Islet precursor cell (in vitro differentiated cells): ENCODE measurements at regions not wholly inside any gene's neighbourhood (a gene's known extent, or its start where the extent isn't known, plus 50 kb on each side); places are given as distances from the start of the nearest gene placed in this dataset.
A peak's percentile ranks its signal among the peaks of the same experiment; 100 is the strongest.
"Not testable (repeated sequence)": the region's sequence is repeated elsewhere in the genome, so short reads cannot be mapped to it uniquely, and the experiment has no call there.

Experiments used
- DNase-seq: peaks from one replicate; pipeline ENCODE4 v3.0.0-alpha.2; 2018

DNA sequence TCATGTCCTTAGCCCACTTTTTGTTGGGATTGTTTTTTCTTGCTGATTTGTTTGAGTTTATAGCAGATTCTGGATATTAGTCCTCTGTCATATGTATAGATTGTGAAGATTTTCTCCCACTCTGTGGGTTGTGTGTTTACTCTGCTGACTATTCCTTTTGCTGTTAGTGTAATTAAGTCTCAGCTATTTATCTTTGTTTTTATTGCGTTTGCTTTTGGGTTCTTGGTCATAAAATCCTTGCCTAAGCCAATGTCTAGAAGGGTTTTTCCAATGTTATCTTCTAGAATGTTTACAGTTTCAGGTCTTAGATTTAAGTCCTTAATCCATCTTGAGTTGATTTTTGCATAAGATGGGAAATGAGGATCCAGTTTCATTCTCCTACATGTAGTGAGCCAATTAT, 351.2 kb upstream of the PIK3R1 start:
- not testable (repeated sequence) for DNase-seq

- DNase-seq = no peak
These were observed 357.0 kb upstream of the PIK3R1 start for GRCh38 chr5:67858471-67859031.

GRCh38 chr5:67857502-67857901, 358.1 kb upstream of the PIK3R1 start:
- DNase-seq = no peak

DNA sequence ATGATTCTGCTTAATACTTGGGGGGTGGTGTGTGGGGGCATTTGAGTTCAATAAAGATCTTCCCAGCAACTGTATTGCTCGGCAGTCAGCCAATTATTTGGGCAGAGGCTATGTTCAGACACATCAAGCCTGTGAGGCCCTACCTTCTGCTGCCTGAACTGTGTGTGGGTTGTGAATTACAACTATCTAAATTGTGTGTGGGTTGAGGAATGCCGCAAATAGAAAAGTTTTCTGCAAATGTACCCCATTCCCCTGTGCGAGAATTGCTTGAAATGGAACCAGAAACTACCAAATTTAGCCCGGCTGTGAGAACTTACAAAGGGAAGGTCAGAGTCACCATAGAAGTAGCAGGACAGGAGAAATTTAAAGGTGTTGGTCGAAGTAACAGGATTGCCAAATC, 360.0 kb upstream of the PIK3R1 start:
- no peak for DNase-seq

DNA sequence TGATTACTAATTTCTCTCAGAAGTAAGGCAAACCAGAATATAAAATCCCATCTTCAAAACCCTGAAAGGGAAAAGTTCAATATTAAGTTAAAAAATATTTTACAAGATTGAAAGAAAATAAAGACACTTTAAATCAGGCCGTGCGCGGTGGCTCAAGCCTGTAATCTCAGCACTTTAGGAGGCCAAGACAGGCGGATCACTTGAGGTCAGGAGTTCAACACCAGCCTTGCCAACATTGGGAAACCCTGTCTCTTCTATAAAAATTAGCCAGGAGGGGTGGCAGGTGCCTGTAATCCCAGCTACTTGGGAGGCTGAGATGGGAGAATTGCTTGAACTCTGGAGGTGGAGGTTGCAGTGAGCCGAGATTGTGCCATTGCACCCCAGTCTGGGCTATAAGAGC, 364.6 kb upstream of the PIK3R1 start:
- not testable (repeated sequence) for DNase-seq

DNA sequence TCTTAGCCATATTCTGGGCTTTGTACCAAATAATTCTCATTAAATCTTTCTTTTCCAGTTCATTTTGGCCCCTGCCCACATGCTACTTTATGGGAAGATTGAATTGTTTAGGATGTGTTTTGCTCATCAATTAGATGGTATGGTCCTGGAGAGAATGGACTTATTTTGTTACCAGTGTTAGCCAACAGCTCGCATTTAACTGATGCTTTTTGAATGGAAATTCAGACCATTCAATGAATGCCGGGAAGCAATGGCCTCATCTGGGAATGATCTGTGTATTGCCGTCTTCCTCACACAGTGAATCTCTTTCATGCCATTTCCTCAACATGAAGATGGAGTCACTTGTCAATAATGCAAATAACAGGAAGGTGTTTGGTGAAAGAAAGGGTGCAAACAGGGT, 370.6 kb upstream of the PIK3R1 start:
- DNase-seq = no peak

DNA sequence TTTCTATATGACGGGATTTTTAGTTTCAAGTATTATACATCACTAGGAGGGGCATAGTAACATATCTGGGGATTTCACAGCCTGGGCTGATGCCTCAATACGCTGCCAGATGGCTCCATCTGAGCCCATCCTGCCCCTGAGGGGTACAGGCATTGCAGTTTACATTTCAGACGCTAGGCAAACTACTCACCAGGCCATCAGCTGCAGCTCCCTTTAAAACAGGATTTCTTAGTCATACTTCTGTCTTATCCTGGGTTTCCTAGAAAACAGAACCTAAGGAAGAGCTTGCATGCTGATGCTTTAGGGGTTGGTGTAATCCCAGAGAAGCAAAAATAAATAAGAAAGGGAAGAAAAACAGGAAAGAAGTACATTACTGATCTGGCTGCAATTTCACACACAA, 372.8 kb upstream of the PIK3R1 start:
- DNase-seq = peak; percentile 62

- DNase-seq = not testable (repeated sequence)
These were observed 378.3 kb upstream of the PIK3R1 start for GRCh38 chr5:67837225-67837624.

GRCh38 chr5:67836496-67836895, 379.1 kb upstream of the PIK3R1 start:
- DNase-seq = not testable (repeated sequence)

GRCh38 chr5:67831048-67831447, 384.5 kb upstream of the PIK3R1 start:
- no peak for DNase-seq

DNA sequence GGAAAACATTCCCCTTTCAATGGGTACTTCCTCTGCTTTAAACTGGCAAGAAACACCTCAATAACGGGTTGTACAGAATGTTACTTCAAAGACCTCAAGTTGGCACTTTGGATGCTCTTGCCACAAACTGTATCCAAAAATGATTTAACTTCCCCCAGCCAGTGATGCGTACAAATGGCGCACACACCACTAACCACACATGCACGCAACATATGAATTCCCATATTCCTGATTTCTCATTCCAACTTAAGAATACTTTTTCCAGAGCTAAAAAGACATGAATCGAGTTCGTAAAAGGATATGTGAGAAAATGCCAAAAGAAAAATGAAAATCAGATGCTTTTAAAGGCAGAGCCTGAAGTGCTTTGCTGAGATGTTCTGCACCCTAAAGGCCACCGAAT, 388.0 kb upstream of the PIK3R1 start:
- no peak for DNase-seq

- DNase-seq = no peak
These were observed 390.7 kb upstream of the PIK3R1 start for GRCh38 chr5:67824852-67825251.

GRCh38 chr5:67817652-67818051, 397.9 kb upstream of the PIK3R1 start:
- DNase-seq = no peak

DNA sequence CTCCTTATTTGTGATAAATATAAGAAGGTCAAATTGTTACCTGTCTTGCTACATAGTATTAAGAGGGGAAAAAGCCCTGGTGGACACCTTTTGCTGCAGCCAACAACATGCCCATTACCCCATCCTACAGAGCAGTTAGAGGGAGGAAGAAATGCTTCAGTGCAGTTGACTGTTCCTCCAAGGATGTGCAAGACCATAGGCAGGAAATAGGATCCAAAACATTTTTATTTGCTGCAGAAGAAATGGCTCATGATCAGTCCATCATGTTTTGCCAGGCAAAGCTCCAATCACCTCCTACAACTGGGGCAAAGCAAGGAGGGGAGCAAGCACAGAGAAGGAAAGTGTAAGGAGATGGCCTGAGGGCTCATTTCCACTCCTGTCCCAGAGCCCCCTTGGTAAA, 399.1 kb upstream of the PIK3R1 start:
- DNase-seq = no peak

DNA sequence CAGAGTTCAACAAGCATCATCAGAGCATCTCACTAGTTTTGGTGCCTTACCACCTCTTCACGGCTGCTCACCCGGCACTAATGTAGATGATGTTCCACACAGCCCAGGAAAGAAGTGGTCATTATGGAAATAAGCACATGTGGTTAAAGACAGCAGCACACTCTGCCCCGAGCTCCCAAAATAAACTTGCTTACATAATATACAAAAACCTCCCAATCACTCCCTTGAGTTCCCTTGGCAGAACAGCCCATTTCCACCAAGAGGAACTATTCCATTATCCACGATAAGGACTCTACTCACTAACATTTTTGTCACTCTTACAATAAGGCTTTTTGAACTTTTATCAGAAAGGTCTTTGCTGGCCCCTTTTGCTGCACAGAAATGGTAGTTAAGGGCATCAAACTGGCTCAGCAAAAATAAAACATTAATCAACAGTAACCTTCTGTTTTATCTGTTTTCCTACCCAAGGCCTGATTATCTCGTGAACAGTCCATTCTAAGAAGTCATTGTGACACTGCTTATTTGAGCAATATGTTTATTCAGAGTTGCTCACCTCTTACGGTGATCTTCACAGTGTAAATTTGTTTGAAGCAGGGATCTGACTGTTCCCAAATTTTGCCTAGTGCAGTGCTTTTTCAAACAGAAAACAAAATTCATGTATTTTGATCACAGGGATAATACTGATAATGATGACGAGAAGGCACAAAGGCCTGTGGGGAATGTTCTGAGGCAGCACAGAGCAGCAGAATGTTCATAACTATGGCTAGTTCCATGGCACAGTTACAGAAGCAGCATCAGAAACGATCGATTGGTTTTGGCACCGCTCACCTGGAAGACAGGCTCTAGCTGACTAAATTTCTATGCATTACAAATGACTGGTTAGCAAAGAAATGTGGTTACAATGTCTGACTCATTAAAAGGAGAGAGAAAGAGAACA, 399.8 kb upstream of the PIK3R1 start:
- DNase-seq = no peak

GRCh38 chr5:67814569-67815311, 400.8 kb upstream of the PIK3R1 start:
- DNase-seq = no peak

- DNase-seq = no peak
These were observed 401.5 kb upstream of the PIK3R1 start for GRCh38 chr5:67813877-67814539.

- no peak for DNase-seq
These were observed 406.0 kb upstream of the PIK3R1 start for GRCh38 chr5:67809589-67809988.

GRCh38 chr5:67808340-67808739, 407.2 kb upstream of the PIK3R1 start:
- DNase-seq = no peak

GRCh38 chr5:67807439-67807888, 408.1 kb upstream of the PIK3R1 start:
- DNase-seq = no peak

GRCh38 chr5:67806654-67807438, 408.7 kb upstream of the PIK3R1 start:
- no peak for DNase-seq

DNA sequence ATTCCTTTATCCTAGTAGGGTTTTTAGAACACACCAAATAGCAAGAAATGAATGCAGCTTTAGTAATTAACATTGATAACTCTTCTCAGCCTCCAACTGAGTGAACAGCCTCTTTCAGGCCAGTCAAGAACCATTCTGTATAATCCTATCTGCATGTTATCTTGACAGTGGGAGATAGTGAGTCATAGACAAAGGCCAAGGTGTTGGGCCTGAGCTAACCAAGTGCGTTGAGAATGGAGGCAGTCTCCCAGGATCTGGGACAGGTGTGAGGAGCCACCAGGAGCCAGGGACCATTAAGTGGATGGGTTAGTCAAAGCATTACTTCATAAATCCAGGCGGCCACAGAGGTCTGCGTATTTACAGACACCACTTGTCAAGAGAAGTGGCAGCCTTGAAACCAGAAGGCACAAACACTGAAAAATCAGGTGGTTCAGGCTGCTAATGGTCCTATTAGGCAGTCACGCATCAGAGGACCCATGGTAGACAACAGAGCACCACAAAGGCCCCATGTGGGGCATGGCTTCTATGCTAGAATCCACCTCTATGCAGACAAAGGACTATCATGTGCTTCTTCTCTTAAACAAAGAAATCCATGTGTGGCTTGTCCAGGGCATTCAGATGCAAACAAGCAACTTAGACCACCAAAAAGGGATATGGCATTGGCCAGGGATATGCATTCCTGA, 409.7 kb upstream of the PIK3R1 start:
- no peak for DNase-seq
